AG09309 (cell line): ENCODE measurements at regions not wholly inside any gene's neighbourhood (a gene's known extent, or its start where the extent isn't known, plus 50 kb on each side); places are given as distances from the start of the nearest gene placed in this dataset.

Experiments
- DNase-seq: peaks from one replicate; pipeline ENCODE4 v3.0.0-alpha.2; 2010; ENCODE audit warnings: low read depth
- H3K4me3 ChIP-seq: 2 replicates; pipeline ENCODE4 v1.5.1; 2011; ENCODE audit warnings: mild to moderate bottlenecking, low read depth, low read length, moderate library complexity; ENCODE audit not compliant: control insufficient read depth
- CTCF ChIP-seq: IDR thresholded peaks from 2 replicates; pipeline ENCODE4 v1.5.1; 2011; ENCODE audit warnings: mild to moderate bottlenecking, low read depth, low read length, inconsistent platforms; ENCODE audit not compliant: insufficient read depth, control insufficient read depth; ENCODE audit errors: missing control alignments

GRCh38 chr3:59565125-59565524 lies 515.3 kb upstream of the CFAP20DC start:
- no peak overlapping the region for H3K4me3 ChIP-seq
- no peak for TF ChIP-seq CTCF
- no peak for DNase-seq

- DNase-seq = no peak
- no peak overlapping the region for H3K4me3 ChIP-seq
- no peak for TF ChIP-seq CTCF
These were observed 514.1 kb upstream of the CFAP20DC start for GRCh38 chr3:59563966-59564365.

- TF ChIP-seq CTCF = no peak
- DNase-seq = no peak
- H3K4me3 ChIP-seq = no peak overlapping the region
These were observed 513.3 kb upstream of the CFAP20DC start for GRCh38 chr3:59563072-59563605.

GRCh38 chr3:59559721-59560435 lies 510.1 kb upstream of the CFAP20DC start:
- peak; percentile 91 for DNase-seq
- H3K4me3 ChIP-seq = no peak overlapping the region
- no peak for TF ChIP-seq CTCF

- TF ChIP-seq CTCF = no peak
- no peak overlapping the region for H3K4me3 ChIP-seq
- DNase-seq = peak; percentile 13
These were observed 509.3 kb upstream of the CFAP20DC start for GRCh38 chr3:59558906-59559720.

- DNase-seq = no peak
- H3K4me3 ChIP-seq = no peak overlapping the region
- TF ChIP-seq CTCF = no peak
These were observed 505.9 kb upstream of the CFAP20DC start for GRCh38 chr3:59555593-59556315.
